Glutamatergic neuron (in vitro differentiated cells): ENCODE measurements at regions not wholly inside any gene's neighbourhood (a gene's known extent, or its start where the extent isn't known, plus 50 kb on each side); places are given as distances from the start of the nearest gene placed in this dataset.

Experiments used
- DNase-seq: peaks from one replicate; pipeline ENCODE4 v3.0.0; 2022
- H3K27ac Mint-ChIP-seq: one replicate; pipeline ENCODE4 v1.8.0; 2020; ENCODE audit warnings: mild to moderate bottlenecking, mixed read lengths, inconsistent platforms; ENCODE audit not compliant: unreplicated experiment
- H3K27me3 Mint-ChIP-seq: one replicate; pipeline ENCODE4 v1.8.0; 2020; ENCODE audit warnings: mild to moderate bottlenecking, moderate library complexity, mixed read lengths, inconsistent platforms; ENCODE audit not compliant: unreplicated experiment
- H3K36me3 Mint-ChIP-seq: one replicate; pipeline ENCODE4 v1.8.0; 2020; ENCODE audit warnings: mild to moderate bottlenecking, mixed read lengths, inconsistent platforms; ENCODE audit not compliant: unreplicated experiment
- H3K4me1 Mint-ChIP-seq: one replicate; pipeline ENCODE4 v1.8.0; 2020; ENCODE audit warnings: mild to moderate bottlenecking, low read depth, mixed read lengths, inconsistent platforms; ENCODE audit not compliant: unreplicated experiment
- H3K4me3 Mint-ChIP-seq: one replicate; pipeline ENCODE4 v1.8.0; 2020; ENCODE audit warnings: mild to moderate bottlenecking, mixed read lengths, inconsistent platforms; ENCODE audit not compliant: unreplicated experiment
- H3K9me3 Mint-ChIP-seq: one replicate; pipeline ENCODE4 v1.8.0; 2020; ENCODE audit warnings: mild to moderate bottlenecking, moderate library complexity, mixed read lengths, inconsistent platforms; ENCODE audit not compliant: unreplicated experiment
- CTCF ChIP-seq: fragments of 200-600 bp; sonication (generic); IDR thresholded peaks from one replicate; pipeline ENCODE4 v1.5.0; 2021; ENCODE audit not compliant: partially characterized antibody, unreplicated experiment

DNA sequence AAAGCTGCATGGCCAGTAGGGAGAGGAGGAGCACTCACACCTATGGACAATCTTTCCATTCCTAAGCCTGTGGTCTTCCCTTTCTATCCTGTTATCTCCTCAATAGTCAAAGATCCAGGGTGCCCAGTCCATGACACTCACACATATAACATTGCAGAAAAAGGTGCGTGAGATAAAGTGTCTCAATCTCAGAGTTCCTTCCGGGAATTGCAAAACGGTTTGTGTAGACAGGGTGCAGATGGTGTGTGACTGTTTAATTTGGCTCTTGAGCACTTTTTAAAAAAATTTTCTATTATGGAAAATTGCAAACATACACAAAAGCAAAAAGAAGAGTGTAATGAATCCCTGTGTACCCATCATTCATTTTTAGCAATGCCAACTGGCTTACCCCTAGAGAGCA is 1493.6 kb downstream of the AACS start:
- DNase-seq: no peak
- no peak overlapping the region for H3K27ac Mint-ChIP-seq
- H3K36me3 Mint-ChIP-seq: peaks cover 4% of the 10 kb centered on the region
- no peak for TF ChIP-seq CTCF
- no peak overlapping the region for H3K4me3 Mint-ChIP-seq
- H3K4me1 Mint-ChIP-seq: no peaks in the 10 kb centered on the region
- peaks cover 4% of the 10 kb centered on the region for H3K27me3 Mint-ChIP-seq
- peaks cover 6% of the 10 kb centered on the region for H3K9me3 Mint-ChIP-seq

DNA sequence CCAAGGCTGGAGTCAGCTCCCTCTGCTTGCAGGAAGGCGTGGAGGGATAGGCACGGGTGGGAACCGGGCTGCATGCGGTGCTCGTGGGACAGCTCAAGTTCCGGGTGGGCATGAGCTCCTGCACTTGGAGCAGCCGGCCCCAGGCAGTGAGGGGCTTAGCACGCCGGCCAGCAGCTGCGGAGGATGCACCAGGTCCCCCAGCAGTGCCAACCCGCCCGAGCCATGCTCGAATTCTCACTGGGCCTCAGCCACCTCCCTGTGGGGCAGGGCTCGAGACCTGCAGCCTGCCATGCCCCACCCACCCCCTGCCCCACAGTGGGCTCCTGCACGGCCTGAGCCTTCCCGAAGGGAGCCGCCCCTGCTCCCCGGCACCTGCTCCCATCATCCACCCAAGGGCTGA is 1501.8 kb downstream of the AACS start:
- no peaks in the 10 kb centered on the region for H3K27me3 Mint-ChIP-seq
- H3K27ac Mint-ChIP-seq: no peak overlapping the region
- no peak for TF ChIP-seq CTCF
- peaks cover 6% of the 10 kb centered on the region for H3K9me3 Mint-ChIP-seq
- H3K4me3 Mint-ChIP-seq: no peak overlapping the region
- H3K4me1 Mint-ChIP-seq: no peaks in the 10 kb centered on the region
- H3K36me3 Mint-ChIP-seq: peaks cover 5% of the 10 kb centered on the region
- DNase-seq: no peak

DNA sequence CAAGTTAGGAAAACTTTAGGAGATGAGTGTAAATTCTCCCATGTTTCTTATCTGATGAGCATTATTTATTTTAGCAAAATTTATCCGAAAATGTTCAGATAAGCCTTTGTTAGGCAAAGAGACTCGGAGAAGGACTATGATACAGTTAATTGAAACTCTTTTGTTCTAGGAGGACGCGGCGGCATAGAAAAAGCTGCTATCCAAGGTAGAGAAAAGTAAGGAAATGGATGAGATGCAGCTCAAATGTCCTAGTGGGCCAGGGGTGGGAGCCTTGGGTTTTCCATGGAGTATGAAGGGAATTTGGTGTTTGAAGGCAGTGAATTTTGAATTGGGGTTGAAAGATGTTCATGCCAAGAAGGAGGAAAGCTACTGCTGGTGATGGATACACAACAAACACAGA is 1504.5 kb downstream of the AACS start:
- Mint-ChIP-seq H3K4me1 (no peaks in the 10 kb centered on the region), H3K9me3 (peaks cover 4% of the 10 kb centered on the region), H3K4me3 (no peak overlapping the region), H3K27ac (no peak overlapping the region), H3K36me3 (peaks cover 5% of the 10 kb centered on the region), H3K27me3 (no peaks in the 10 kb centered on the region)
- DNase-seq: no peak
- no peak for TF ChIP-seq CTCF

DNA sequence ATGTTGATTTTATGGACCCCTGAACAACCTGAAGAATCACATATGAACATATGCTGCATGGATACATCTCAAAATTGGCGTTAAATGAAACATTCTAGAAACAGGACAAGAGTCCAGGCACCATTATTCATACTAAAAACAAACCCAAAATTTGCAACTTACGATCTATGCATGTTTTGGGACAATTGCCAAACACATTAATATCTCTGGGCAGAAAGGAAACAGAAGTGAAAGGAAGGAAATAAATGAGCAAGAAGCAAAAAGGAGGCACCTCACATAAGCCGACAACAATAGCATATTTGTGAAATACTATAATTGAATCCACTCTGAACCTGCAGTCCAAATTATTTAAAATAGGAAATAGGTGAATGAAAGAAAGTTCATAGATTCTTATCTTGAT is 1505.3 kb downstream of the AACS start:
- Mint-ChIP-seq H3K27ac (no peak overlapping the region), H3K27me3 (no peaks in the 10 kb centered on the region), H3K4me3 (no peak overlapping the region), H3K36me3 (peaks cover 5% of the 10 kb centered on the region), H3K4me1 (no peaks in the 10 kb centered on the region), H3K9me3 (peaks cover 4% of the 10 kb centered on the region)
- DNase-seq: no peak
- TF ChIP-seq CTCF: no peak

DNA sequence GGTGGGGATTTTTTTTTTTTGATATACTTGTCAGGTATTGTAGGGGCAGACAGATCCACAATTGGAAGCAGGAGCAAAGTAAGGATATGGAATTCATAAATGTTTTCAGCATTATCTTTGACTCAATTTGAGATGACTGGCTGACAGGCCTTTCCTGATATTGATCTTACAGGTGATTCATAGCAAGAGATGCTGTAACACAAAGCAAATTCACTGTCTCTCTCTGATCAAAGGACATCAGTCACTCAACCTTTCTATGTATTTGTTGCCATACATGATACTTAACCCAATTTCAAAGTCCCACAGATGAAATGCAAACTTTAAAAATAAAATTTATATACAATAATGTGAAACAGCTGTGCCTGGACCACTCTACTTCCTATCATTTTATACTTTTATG is 1506.9 kb downstream of the AACS start:
- peaks cover 10% of the 10 kb centered on the region for H3K36me3 Mint-ChIP-seq
- H3K27ac Mint-ChIP-seq: no peak overlapping the region
- H3K27me3 Mint-ChIP-seq: no peaks in the 10 kb centered on the region
- DNase-seq: no peak
- H3K4me3 Mint-ChIP-seq: no peak overlapping the region
- H3K9me3 Mint-ChIP-seq: no peaks in the 10 kb centered on the region
- no peak for TF ChIP-seq CTCF
- no peaks in the 10 kb centered on the region for H3K4me1 Mint-ChIP-seq
